ENCODE measurements at regions not wholly inside any gene's neighbourhood (a gene's known extent, or its start where the extent isn't known, plus 50 kb on each side); places are given as distances from the start of the nearest gene placed in this dataset.

- Histone ChIP-seq H3K27me3 (ENCODE audit: control insufficient read depth, insufficient read depth, low read length) (no peaks in the 10 kb centered on the region), H3K9ac (ENCODE audit: low read length) (no peak overlapping the region), H3K4me3 (ENCODE audit: low read depth, low read length) (no peak overlapping the region), H3K36me3 (ENCODE audit: control insufficient read depth, insufficient read depth, low read length) (no peaks in the 10 kb centered on the region), H3K27ac (ENCODE audit: low read depth, low read length) (no peak overlapping the region), H3K4me1 (ENCODE audit: control insufficient read depth, insufficient read depth, low read length) (peaks cover 8% of the 10 kb centered on the region; the same call in 1 of the 2 replicates), H3K9me3 (ENCODE audit: control insufficient read depth, insufficient read depth, low read depth, low read length) (no peaks in the 10 kb centered on the region)
Measured at GRCh38 chr14:61129168-61129745, 148.2 kb downstream of the SLC38A6 start.

GRCh38 chr14:61128382-61129167 is 147.5 kb downstream of the SLC38A6 start:
- H3K4me3 ChIP-seq (ENCODE audit: low read depth, low read length): no peak overlapping the region
- H3K27me3 ChIP-seq (ENCODE audit: control insufficient read depth, insufficient read depth, low read length): no peaks in the 10 kb centered on the region
- no peaks in the 10 kb centered on the region for H3K36me3 ChIP-seq (ENCODE audit: control insufficient read depth, insufficient read depth, low read length)
- H3K9ac ChIP-seq (ENCODE audit: low read length): no peak overlapping the region
- H3K4me1 ChIP-seq (ENCODE audit: control insufficient read depth, insufficient read depth, low read length): peaks cover 8% of the 10 kb centered on the region; the same call in 1 of the 2 replicates
- H3K27ac ChIP-seq (ENCODE audit: low read depth, low read length): no peak overlapping the region
- H3K9me3 ChIP-seq (ENCODE audit: control insufficient read depth, insufficient read depth, low read depth, low read length): no peaks in the 10 kb centered on the region

- Histone ChIP-seq H3K27me3 (ENCODE audit: control insufficient read depth, insufficient read depth, low read length) (no peaks in the 10 kb centered on the region), H3K36me3 (ENCODE audit: control insufficient read depth, insufficient read depth, low read length) (no peaks in the 10 kb centered on the region), H3K9ac (ENCODE audit: low read length) (no peak overlapping the region), H3K27ac (ENCODE audit: low read depth, low read length) (no peak overlapping the region), H3K4me3 (ENCODE audit: low read depth, low read length) (no peak overlapping the region), H3K4me1 (ENCODE audit: control insufficient read depth, insufficient read depth, low read length) (peaks cover 8% of the 10 kb centered on the region; the same call in 1 of the 2 replicates), H3K9me3 (ENCODE audit: control insufficient read depth, insufficient read depth, low read depth, low read length) (peaks cover 9% of the 10 kb centered on the region; the same call in 1 of the 2 replicates)
Measured at GRCh38 chr14:61126603-61127498, 145.8 kb downstream of the SLC38A6 start.

- H3K9ac ChIP-seq (ENCODE audit: low read length): no peak overlapping the region
Measured at GRCh38 chr14:61125867-61126572, 145.0 kb downstream of the SLC38A6 start.

GRCh38 chr14:61125041-61125866 is 144.2 kb downstream of the SLC38A6 start:
- no peak overlapping the region for H3K9ac ChIP-seq (ENCODE audit: low read length)
- no peaks in the 10 kb centered on the region for H3K36me3 ChIP-seq (ENCODE audit: control insufficient read depth, insufficient read depth, low read length)
- H3K4me1 ChIP-seq (ENCODE audit: control insufficient read depth, insufficient read depth, low read length): peaks cover 8% of the 10 kb centered on the region; the same call in 1 of the 2 replicates
- no peaks in the 10 kb centered on the region for H3K27me3 ChIP-seq (ENCODE audit: control insufficient read depth, insufficient read depth, low read length)
- H3K9me3 ChIP-seq (ENCODE audit: control insufficient read depth, insufficient read depth, low read depth, low read length): peaks cover 22% of the 10 kb centered on the region
- H3K27ac ChIP-seq (ENCODE audit: low read depth, low read length): no peak overlapping the region
- H3K4me3 ChIP-seq (ENCODE audit: low read depth, low read length): no peak overlapping the region

More at GRCh38 chr14:61125867-61126572, 145.0 kb downstream of the SLC38A6 start:
- no peaks in the 10 kb centered on the region for H3K27me3 ChIP-seq (ENCODE audit: control insufficient read depth, insufficient read depth, low read length)
- H3K4me3 ChIP-seq (ENCODE audit: low read depth, low read length): no peak overlapping the region
- H3K36me3 ChIP-seq (ENCODE audit: control insufficient read depth, insufficient read depth, low read length): no peaks in the 10 kb centered on the region
- peaks cover 15% of the 10 kb centered on the region for H3K9me3 ChIP-seq (ENCODE audit: control insufficient read depth, insufficient read depth, low read depth, low read length)
- H3K4me1 ChIP-seq (ENCODE audit: control insufficient read depth, insufficient read depth, low read length): peaks cover 8% of the 10 kb centered on the region; the same call in 1 of the 2 replicates
- H3K27ac ChIP-seq (ENCODE audit: low read depth, low read length): no peak overlapping the region

GRCh38 chr14:61122862-61123261 is 141.8 kb downstream of the SLC38A6 start:
- H3K9me3 ChIP-seq (ENCODE audit: control insufficient read depth, insufficient read depth, low read depth, low read length): peaks cover 23% of the 10 kb centered on the region
- no peaks in the 10 kb centered on the region for H3K27me3 ChIP-seq (ENCODE audit: control insufficient read depth, insufficient read depth, low read length)
- no peak overlapping the region for H3K4me3 ChIP-seq (ENCODE audit: low read depth, low read length)
- H3K27ac ChIP-seq (ENCODE audit: low read depth, low read length): no peak overlapping the region
- H3K9ac ChIP-seq (ENCODE audit: low read length): no peak overlapping the region
- H3K36me3 ChIP-seq (ENCODE audit: control insufficient read depth, insufficient read depth, low read length): no peaks in the 10 kb centered on the region
- H3K4me1 ChIP-seq (ENCODE audit: control insufficient read depth, insufficient read depth, low read length): peaks cover 10% of the 10 kb centered on the region

GRCh38 chr14:61121355-61121787 is 140.3 kb downstream of the SLC38A6 start:
- Histone ChIP-seq H3K4me3 (ENCODE audit: low read depth, low read length) (no peak overlapping the region), H3K4me1 (ENCODE audit: control insufficient read depth, insufficient read depth, low read length) (peaks cover 10% of the 10 kb centered on the region), H3K27ac (ENCODE audit: low read depth, low read length) (no peak overlapping the region), H3K9ac (ENCODE audit: low read length) (no peak overlapping the region), H3K9me3 (ENCODE audit: control insufficient read depth, insufficient read depth, low read depth, low read length) (peaks cover 28% of the 10 kb centered on the region), H3K27me3 (ENCODE audit: control insufficient read depth, insufficient read depth, low read length) (no peaks in the 10 kb centered on the region), H3K36me3 (ENCODE audit: control insufficient read depth, insufficient read depth, low read length) (no peaks in the 10 kb centered on the region)

- no peak overlapping the region for H3K4me3 ChIP-seq (ENCODE audit: low read depth, low read length)
- no peak overlapping the region for H3K9ac ChIP-seq (ENCODE audit: low read length)
- no peaks in the 10 kb centered on the region for H3K27me3 ChIP-seq (ENCODE audit: control insufficient read depth, insufficient read depth, low read length)
- H3K9me3 ChIP-seq (ENCODE audit: control insufficient read depth, insufficient read depth, low read depth, low read length): peaks cover 35% of the 10 kb centered on the region
- no peaks in the 10 kb centered on the region for H3K36me3 ChIP-seq (ENCODE audit: control insufficient read depth, insufficient read depth, low read length)
- H3K4me1 ChIP-seq (ENCODE audit: control insufficient read depth, insufficient read depth, low read length): peaks cover 5% of the 10 kb centered on the region; the same call in 1 of the 2 replicates
- H3K27ac ChIP-seq (ENCODE audit: low read depth, low read length): no peak overlapping the region
Measured at GRCh38 chr14:61120576-61120975, 139.5 kb downstream of the SLC38A6 start.

- peaks cover 50% of the 10 kb centered on the region for H3K9me3 ChIP-seq (ENCODE audit: control insufficient read depth, insufficient read depth, low read depth, low read length)
- no peaks in the 10 kb centered on the region for H3K27me3 ChIP-seq (ENCODE audit: control insufficient read depth, insufficient read depth, low read length)
- H3K4me3 ChIP-seq (ENCODE audit: low read depth, low read length): no peak overlapping the region
- H3K9ac ChIP-seq (ENCODE audit: low read length): no peak overlapping the region
- peak overlapping the region; percentile 57; the same call in 1 of the 2 replicates for H3K27ac ChIP-seq (ENCODE audit: low read depth, low read length)
- H3K36me3 ChIP-seq (ENCODE audit: control insufficient read depth, insufficient read depth, low read length): 0 out of 2 replicates have a peak, but pooled peaks cover 3% of the 10 kb centered on the region
- H3K4me1 ChIP-seq (ENCODE audit: control insufficient read depth, insufficient read depth, low read length): peaks cover 5% of the 10 kb centered on the region; the same call in 1 of the 2 replicates
Measured at GRCh38 chr14:61119006-61119405, 138.0 kb downstream of the SLC38A6 start.
